ENCODE measurements at regions not wholly inside any gene's neighbourhood (a gene's known extent, or its start where the extent isn't known, plus 50 kb on each side); places are given as distances from the start of the nearest gene placed in this dataset.

GRCh38 chr7:25895792-25896171, 256.2 kb upstream of the NFE2L3 start:
- DNase-seq: no peak

- DNase-seq: peak; percentile 60
These were observed 254.7 kb upstream of the NFE2L3 start for GRCh38 chr7:25897261-25897782.

GRCh38 chr7:25900245-25900644, 251.8 kb upstream of the NFE2L3 start:
- no peak for DNase-seq

DNA sequence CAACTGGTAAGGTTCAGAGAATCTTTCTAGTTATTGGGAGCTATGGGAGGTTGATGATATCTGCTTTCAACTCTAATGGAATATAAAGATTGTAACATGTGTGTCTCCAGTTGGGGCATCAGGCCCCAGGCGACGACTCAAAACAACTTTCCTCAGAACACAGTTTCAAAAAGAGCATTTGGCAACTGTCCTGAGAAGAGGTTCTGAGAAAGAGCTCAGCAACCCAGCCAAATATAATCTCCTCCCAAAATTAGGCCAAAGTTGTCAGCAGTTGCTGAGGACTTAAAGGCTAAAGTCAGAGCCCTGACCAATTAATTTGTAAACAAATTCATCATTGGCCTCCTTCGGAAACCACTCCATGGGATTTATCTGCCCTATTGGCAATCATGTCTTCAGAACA, 251.1 kb upstream of the NFE2L3 start:
- DNase-seq: no peak

- no peak for DNase-seq
These were observed 250.3 kb upstream of the NFE2L3 start for GRCh38 chr7:25901658-25902057.

GRCh38 chr7:25906003-25906402, 246.0 kb upstream of the NFE2L3 start:
- no peak for DNase-seq

DNA sequence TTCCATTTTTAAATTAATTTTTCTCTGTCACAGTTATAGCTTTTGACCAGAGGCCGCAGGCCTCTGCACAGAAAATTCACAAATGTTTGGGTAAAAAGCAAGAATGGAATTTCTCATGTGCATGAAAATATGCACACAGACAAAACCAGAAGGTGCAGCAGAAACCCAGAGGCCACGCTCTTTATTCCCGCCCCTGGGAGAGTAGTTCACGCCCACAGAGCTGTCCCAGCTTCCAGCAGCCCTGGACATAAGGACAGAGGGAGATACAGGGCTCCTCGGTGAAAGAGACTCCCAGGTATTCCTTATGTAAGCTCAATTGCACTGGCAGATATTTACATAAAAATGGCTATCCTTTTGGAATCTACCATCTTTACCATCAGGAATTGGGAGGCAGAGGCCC, 245.2 kb upstream of the NFE2L3 start:
- DNase-seq: no peak

DNA sequence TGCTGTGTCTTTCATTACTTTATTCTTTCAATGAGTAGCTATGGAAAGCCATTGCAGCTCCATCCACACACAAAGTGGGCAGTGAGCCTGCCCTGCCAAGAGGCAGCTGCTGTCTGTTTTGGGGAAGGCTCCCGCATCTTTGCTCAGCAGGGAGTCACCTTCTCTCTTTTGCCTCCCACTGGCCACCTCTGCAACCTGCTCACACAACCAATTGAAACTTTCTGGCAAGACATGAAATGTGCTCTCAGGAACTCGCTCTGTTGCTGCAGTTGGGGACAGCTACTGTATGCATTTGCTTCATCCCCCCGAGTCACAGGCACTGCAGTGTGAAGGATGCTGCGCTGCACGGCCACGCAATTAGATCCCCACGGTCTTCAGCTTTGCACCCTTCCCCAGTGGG, 244.8 kb upstream of the NFE2L3 start:
- no peak for DNase-seq

DNA sequence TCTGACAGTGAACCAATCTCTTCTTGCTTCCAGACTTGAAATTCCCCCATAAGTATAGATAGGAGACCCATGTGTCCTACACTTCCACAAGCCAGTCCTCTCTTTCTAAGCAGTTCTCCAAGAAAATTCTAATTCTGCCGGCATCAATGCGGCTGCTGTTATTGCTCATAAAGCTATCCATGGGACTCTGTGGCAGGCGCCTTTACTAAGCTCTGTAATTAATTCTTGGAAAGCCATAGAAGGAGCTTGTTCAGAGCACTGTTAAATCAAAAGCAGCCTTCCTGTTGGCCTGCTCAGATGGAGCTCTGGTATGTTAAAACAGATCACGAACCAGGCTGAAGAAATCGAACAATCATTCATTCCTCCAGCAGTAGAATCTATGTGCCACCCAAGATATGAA, 244.3 kb upstream of the NFE2L3 start:
- no peak for DNase-seq

- DNase-seq: no peak
These were observed 243.6 kb upstream of the NFE2L3 start for GRCh38 chr7:25908154-25908949.

DNA sequence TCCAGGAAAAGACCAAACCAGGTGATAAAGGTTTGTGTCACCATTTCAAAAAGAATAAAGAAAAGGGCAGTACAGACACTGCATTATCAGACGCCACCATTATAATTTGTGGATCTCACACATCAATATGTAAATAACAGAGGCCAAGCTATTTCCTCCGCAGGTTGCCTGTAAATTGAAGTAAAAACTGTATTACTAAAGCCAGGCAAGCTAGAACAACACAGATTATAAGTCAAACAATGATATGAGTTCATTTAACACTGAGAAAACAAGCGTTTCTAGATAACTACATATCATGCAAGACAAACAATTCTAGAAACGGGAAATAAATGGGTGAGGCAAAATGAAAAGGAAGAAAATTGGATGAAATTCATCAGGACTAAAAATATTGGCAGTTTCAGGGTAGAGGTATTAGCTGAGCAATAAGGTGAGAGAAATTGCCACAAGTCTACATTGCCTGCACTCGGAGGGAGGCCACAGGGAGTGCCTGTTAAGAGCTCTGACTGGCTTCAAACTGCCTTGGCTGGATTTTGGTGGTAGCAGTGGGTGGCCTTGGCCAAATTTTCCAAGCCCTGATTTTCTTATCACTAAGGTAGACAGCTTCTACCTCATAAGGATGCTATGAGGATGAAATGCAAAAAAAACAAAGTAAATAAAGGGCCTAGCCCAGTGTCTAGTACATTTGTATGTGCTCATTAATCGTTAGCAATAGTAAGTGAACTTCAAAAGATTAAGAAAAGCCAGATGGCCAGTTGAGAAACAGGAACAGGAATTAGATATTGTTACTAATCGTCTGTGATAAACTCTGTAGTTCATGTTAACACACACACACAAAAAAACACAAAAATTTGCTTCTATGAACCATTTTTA, 240.0 kb upstream of the NFE2L3 start:
- DNase-seq: no peak

- no peak for DNase-seq
These were observed 238.3 kb upstream of the NFE2L3 start for GRCh38 chr7:25913598-25914224.

DNA sequence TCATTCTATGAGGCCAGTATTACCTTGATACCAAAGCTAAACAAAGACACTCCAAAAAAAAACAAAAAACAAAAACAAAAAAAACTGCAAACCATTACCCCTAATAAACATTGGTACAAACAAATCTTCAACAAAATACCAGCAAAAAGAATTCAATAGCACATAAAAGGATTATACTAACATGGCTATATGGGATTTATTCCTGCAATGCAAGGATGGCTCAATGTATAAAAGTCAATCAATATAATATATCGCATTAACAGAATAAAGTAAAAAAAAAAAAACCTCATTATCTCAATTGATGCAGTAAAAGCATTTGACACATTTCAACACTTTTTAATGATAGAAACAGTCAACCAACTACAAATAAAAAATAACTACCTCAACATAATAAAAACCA, 233.3 kb upstream of the NFE2L3 start:
- DNase-seq: no peak

DNA sequence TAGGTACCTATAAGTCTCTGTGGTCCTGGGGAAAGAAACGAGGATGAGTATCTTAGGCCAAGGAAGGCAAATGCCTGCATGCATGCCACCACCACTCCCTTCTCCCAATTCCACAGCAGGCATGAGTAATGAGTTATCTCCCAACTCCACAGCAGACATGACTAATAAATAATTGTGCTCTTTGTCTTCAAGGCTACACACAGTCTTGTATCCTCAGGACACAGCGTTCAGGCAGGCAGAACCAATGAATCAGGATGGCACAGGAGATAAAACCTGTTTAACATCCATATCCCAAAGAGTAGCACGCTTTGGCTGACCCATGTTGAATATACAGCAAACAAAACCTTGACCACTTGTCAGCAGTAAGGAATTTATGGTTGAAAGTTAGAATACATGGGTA, 229.7 kb upstream of the NFE2L3 start:
- no peak for DNase-seq

- no peak for DNase-seq
These were observed 228.1 kb upstream of the NFE2L3 start for GRCh38 chr7:25923741-25924460.

DNA sequence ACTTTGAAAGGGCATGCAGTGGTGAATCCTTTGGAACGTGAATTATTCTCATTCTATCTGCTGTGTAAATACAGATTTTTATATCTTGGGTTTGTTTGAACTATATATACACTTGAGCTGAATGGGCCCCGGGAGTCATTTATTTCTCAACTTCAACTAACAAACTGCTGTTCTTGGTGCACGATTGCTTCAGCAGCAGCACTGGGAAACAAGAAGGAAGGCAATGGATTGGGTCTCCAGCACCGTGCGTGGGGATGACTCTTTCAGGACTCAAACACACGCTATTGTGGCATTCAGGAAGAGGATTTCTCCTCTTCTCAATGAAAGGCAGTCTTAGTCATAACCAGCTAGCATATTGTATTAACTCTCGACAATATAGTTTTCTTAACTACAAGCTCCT, 226.0 kb upstream of the NFE2L3 start:
- DNase-seq: no peak

- DNase-seq: no peak
These were observed 225.5 kb upstream of the NFE2L3 start for GRCh38 chr7:25926451-25926850.

DNA sequence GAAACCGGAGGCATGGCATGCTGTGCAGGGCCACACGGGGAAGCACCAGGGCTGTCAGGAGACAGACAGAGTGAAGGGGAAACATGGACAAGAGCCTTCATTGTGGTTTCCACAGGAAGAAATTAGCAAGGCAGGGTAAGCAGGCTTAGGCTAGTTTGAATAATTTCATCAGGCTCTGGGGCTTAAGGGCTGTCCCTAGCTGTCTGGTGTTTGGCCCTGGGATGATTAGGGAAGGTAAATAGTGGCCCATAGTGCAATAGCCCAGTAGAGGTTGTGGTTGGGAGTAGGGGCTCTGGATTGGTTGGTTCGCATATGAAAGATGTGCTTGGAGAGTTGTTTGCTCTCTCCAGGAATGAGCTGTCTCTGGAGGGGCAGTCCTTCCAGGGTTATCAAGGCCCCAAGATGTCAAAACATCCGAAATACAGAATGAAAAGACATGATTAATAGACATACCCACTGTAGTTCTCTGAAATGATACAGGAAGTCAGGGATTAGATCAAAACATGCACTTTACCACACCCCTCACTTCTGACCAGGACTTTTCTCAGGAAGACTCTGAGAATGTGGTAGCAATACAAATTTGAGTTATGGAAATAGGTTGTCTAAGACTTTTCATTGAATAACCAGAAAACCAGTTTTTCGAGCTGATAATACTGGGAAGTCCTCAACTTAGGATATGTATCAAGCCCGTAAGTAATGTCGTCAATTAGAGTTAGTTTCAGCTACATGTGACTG, 224.9 kb upstream of the NFE2L3 start:
- DNase-seq: no peak

GRCh38 chr7:25927626-25927978, 224.4 kb upstream of the NFE2L3 start:
- DNase-seq: no peak

DNA sequence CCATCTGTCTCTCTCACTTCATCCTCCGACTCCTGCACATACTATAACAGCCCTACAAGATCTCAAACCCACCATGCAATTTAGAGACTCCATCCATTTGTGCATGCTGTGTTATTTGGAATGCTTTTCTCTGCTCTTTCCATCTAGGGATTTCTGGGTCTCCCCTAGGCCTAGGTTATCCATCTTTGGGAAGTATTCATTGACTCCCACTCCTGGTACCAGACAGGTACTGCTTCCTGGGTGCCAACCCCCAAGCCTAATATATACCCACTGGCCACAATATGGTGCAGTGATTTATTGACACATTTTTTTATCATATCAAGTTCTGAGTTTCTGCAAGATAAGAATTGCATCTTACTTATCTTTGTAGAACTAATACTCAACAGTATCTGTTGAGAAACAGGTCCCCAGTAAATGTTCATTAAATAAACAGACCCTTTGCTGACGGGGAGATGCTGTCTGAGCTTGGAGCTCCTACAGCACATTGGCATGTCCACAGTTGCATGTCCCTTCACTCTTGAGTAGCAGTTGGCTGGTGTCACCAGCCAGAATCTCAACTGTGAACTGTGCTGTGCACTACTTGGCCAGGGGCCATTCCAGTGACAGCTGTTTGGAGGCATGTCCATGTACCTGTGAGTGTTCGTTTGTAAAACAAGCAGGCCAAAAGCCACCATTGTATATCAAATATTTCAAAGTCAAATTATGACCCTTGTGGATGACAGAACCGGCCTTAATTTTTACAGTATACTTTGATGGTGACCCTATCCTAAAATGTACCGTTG, 223.3 kb upstream of the NFE2L3 start:
- DNase-seq: no peak

GRCh38 chr7:25929448-25929847, 222.6 kb upstream of the NFE2L3 start:
- no peak for DNase-seq
